NCI-H774 (cell line): ENCODE measurements at regions not wholly inside any gene's neighbourhood (a gene's known extent, or its start where the extent isn't known, plus 50 kb on each side); places are given as distances from the start of the nearest gene placed in this dataset.
"Not testable (repeated sequence)": the region's sequence is repeated elsewhere in the genome, so short reads cannot be mapped to it uniquely, and the experiment has no call there.

ENCODE experiments used
- DNase-seq: peaks from one replicate; lab custom pipeline; 2025; lab: John Stamatoyannopoulos, UW

DNA sequence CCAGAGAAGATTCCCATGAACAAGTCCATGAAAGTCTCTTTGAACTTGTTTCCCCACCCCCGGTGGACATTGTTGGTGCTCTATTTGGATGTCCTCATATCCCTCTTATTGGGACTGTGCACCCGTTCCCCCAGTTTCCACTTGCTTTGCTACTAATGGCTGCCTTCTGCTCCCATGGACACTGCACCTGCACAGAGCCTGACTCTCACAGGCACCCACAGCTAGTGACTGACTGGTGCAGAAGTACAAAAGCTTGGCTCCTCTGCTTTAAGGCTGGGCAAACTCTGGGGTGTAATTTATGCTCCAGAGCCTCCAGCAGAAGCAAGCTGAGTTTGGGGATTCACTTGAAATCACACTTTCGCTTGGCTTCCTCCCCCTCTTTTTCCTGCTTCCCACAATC, 239.9 kb upstream of the BTBD3 start:
- DNase-seq, result no peak

DNA sequence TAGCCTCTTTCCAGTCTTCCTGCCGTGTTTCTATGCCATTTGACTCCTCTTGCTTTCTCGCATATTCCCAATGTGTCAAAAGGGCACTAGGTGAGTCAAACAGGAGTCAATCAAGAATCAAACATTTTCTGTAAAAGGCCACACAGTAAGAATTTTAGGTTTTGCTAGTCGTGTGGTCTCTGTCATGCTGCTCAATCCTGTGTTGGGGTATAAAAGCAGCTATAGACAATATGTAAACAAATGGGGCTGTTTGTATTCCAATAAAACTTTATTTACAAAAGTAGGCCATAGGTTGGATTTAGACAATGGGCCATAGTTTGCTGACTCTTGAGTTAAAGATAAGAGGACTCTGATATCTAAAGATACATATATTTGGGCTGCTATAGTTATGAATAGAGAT, 235.4 kb upstream of the BTBD3 start:
- DNase-seq, result no peak

DNA sequence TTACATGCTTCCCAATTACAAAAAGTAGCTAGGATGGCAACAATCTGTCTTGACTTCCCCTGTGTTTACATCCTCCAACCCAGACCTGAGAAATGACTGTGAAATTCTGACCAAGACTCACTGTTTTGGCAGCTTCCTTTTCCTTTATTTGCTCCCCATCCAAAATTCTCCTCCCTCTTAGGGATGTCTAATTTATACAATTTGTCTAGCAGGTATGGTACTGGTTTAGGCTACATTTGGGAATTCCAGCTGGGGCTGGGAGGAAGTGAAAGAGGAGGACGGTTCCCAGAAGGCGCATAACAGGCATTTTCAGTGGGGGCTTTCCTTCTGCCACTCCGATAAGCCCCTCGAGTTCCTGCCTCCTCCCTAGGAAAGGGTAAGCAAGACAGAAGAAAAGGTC, 231.5 kb upstream of the BTBD3 start:
- DNase-seq, result no peak

DNA sequence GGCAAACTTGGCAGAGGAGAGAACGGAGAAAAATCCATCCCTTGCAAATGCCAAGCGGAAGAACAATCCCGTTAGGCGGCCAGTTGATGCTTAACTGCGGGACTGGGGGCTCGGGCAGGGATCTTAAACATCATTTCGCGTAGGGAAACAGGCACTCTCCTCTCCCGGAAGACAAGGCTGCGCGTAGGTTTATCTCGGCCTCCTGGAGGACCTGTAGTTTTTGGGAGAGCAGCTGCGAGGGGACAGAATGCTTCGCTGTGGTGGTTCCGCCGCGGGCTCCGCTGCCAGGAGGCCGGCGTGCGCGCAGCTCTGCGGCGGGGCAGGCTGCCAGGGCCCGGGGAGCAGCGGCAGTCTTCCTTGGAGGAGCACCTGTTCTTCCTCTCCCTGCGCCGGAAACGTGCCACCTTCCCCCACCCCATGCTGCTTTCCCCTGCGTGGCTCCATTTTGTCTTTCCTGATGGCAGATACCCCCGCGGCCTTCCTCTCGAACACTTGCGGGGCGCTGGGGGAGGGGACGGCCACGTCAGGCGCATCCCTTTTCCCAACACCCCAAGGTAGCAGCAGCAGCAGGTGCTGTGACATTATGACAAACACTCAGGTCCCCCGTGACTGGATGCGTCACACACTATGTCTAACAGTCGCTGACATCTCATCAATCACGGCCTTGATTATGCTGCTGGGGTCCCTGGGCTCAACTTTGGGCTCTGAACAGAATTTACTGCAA, 230.7 kb upstream of the BTBD3 start:
- DNase-seq, result peak; percentile 22

DNA sequence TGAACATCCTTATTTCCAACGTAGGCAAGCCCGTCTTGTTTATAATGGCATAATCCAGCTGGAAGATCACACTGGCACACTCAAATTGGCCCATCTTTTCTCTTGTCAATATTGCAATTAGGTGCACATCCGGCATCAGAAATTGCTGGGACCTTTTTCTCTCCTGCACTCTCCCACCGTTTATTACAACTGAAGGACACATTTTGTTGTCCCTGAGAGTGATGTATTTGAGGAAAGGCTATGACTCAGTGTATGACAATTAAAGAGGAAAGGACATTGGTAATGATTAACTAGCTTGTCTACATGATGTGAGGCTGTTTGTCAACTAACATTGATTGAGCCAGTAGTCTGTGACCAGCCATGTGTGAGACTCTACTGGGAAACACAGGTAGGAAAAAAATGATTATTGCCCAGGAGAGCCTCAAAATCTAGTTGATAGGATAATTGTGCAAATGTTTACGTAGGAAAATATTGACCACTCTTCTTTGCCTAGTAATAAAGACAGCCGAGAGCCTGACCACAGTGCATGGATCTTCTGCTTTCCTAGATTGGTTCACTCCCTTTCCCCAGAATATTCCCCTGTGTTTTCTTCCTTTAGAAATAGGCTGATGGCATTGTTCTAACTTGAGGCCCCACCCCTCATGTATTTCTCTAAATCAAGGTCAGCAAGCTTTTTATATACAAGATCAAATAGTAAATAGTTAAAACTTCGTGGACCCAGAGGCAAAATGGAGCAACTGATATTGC, 230.0 kb upstream of the BTBD3 start:
- peak; percentile 8 for DNase-seq

DNA sequence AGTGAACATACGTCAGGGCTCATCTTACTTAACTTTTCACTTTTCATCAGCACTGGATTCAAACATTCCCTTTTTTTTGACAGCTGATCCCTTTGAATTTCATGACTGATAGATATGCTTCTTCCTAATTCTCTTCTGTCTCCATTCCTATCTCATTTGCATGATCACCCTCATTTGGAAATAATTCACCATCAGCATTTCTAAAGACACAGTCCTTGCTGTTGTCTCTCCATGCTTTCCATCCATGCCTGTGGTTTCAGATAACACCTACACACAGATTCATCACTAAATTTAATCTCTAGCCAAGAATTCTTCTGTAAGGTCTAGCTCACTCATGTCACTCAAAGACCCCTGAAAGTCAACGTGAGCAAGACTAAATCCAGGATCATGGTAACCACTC, 228.4 kb upstream of the BTBD3 start:
- no peak for DNase-seq

DNA sequence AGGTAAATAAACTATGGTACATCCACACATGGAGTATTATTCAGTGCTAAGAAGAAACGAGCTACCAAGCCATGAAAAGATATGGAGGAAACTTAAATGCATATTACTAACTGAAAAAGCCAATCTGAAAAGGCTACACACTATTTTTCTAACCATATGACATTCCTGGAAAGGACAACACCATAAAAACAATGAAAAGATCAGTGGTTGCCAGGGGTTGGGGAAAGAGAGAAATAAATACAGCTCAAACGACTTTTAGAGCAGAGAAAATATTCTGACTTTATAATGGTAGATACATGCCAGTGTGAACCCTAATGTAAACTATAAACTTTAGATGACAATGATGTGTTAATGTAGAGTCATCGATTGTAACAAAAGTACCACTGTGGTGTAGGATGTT, 225.9 kb upstream of the BTBD3 start:
- DNase-seq, result no peak

DNA sequence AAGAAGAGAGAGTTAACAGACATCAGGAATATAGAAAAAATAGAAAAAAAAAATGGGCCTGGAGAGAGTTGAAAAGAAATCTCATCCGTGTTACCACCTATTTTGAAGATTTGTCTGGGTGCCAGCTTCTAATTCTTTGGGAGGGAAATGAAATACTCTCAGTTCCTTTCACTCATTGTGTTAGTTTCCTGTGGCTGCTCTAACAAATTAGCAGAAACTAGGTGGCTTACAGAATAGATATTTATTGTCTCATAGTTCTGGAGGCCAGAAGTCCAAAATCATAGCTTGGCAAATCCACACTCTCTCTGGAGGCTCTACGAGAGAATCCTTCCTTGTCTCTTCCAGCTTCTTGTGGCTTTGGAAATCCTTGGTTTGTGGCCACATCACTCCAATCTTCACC, 225.1 kb upstream of the BTBD3 start:
- no peak for DNase-seq

DNA sequence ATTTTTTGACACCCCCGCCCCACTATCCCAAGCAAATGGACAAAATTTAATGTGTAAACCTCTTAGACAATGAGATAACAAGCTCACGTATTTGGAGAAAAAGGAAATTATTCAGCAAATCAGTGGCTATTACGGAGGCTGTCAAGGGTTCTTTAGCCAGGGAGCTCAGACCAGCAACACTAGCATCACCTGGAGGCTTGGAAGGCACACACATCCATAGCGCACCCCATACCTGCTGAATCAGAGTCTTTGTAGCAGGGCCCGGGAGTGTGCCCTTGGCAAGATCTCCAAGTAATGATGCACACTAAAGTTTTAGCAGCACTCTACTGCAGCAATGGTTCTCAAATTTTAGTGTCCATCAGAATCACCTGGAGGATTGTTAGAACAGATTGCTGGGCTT, 223.2 kb upstream of the BTBD3 start:
- no peak for DNase-seq

DNA sequence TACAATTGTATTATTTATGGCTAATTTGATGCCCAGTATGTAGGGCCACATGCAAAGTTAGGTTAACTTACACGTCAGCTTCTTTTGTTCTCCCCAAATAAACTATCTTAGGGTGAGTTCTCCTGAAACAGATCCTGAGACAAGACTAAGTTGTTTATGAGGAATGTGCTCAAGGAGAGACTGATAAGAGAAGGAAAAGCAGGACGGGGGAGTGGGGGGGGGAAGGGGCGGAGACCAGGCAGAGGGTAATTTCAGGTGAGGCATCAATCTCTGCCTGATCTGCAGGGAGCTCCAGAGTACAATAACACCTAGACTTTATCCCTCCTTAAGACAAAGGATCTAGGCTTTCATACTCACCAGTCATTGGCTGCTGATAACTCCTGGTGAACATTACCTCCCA, 220.6 kb upstream of the BTBD3 start:
- no peak for DNase-seq

DNA sequence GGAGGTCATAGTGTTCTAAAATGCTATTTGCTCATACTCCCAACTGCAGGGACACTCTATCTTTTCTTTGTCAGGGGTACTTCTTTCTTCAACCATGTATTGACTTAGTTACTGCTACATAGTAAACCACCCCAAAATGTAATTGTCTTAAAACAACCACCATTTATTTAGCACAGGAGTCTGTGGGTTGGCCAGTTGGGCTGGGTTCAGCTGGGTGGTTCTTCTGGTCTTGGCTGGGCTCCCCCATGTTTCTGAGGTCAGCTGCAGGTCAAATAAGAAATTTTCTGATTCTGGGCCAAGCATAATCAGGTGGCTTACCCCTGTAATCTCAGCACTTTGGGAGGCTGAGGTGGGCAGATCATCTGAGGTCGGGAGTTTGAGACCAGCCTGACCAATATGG, 220.0 kb upstream of the BTBD3 start:
- DNase-seq, result no peak

DNA sequence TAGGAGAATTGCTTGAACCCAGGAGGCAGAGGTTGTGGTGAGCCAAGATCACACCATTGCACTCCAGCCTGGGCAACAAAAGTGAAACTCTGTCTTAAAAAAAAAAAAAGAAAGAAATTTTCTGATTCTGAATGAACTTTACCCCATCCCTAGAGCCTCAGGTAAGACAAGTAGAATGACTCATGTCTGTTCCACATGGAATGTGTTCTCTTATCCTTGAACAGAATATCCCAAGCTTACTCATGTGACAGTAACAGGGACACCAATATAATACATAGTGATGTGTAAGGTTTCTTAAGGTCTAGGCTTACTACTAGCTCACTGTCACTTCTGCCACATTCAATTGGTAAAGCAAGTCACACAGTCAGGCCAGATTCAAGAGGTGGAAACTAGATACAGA, 219.6 kb upstream of the BTBD3 start:
- DNase-seq, result no peak

DNA sequence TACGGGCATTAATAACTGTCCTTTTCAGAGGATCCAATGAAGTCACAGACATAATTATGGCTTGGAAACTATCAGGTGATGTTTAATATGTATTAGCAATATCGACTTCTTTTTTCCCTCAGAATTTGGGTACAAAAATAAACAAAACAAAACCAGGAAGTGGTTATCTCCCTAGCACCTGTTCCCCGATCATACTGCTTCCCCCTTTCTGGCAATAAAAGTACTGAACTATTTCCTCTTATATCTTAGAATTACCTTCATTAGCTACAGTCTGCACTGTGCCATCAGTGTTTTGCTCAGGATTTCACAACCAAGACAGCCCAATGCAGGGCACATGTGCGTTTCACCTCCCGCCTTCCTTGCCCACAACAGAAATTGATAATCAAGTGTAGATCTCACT, 216.9 kb upstream of the BTBD3 start:
- DNase-seq, result no peak

DNA sequence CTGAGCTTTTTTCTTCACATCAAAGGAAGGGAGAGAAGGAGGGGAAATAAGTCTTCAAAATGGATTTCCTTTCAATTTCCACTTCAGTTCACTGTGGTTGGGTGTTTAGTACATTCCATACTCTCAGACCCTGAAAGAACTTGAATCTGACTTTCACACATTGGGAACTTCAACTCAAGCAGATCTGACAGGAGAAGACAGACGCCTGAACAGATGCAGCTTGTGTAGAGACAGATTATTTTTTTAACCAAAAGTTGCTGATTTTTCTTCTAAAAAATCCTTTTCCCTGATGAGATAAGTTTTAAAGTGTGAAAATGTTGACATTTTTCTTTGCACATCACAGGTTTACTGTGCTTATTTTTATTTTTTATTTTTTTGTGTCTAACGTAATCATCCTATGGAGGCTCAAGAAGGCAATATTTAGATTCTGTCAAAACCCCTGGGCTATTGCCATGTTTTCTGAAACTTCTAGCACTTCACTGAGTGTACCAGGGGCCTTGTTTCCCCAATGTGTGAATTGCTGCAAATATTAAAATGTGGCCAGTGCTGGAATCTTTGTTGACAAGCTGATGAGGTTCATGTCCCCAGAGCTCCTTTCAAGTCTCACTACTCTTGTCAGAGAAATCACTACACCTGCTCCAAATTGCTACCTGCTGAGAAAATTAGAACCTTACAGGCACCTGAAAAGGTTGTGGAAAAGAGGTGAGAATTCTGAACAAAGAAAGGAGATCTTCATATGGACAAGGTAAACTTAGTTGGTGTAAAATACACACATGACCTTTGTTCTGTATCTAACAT, 214.8 kb upstream of the BTBD3 start:
- no peak for DNase-seq

DNA sequence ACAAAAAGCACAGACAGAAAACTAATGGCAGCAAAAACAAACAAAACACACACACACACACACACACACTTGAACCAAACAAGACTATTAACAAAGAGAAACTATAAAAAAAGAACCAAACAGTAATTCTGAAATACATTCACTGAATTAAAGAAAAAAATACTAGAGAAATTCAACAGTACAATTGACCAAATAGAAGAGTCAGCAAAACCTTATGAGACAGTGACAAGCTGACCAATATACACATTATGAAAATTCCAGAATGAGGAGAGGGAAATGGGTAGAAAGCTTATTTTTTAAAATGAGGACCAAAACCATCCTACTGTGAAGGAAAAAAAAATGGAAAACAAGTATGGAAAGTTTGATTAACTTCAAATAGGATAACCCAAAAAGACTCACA, 212.2 kb upstream of the BTBD3 start:
- DNase-seq, result no peak

DNA sequence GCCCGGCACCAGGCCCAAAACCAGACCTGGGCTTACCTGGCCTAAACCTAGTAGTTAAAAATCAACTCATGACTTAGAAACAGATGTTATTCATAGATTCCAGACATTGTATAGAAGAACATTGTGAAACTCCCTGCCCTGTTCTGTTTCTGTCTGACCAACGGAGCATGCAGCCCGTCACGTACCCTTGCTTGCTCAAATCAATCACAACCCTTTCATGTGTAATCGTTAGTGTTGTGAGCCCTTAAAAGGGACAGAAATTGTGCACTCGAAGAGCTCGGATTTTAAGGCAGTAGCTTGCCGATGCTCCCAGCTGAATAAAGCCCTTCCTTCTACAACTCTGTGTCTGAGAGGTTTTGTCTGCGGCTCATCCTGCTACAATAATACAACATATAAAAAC, 209.5 kb upstream of the BTBD3 start:
- not testable (repeated sequence) for DNase-seq

DNA sequence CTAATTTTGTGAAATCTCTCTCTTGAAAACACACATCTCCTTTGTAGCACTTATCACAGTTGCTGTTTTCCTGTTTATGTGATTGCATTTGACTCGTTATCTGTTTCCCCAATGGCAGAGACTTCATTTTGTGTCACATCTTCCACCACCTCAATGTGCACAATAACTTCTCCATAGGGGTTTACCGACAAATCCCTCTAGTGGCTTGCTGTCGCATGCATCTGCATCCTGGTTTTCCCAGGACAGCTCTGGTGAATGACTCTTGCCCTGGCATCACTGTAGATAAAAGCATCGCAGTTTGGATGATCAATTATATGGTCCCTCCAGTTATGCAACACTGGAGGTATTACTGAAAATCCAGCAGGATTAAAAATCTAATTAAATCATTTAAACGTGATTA, 206.5 kb upstream of the BTBD3 start:
- DNase-seq, result no peak

DNA sequence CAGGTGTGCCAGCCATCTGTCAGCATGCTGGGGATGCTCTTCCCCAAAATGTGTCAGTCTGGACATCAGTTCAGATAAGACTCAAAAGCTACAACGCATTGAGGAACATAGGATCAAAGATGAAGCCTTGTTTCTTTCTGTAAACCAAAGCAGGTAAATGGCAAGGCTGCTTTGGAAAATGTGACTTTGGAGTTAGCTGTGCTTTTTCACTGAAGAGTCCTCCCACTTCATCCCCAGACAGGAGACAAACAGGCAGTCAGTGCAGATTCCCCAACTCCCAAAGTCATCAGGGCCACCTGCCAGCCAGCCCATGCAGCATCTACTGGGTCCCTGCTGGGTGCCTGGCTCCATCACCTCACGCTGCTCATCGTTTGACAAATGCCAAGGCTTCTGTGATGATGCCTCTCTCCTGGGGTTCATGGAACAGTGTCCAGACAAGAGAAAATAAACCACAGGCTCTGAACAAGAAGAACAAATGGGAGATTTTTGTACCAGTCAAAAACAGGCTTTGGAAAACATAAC, 205.0 kb upstream of the BTBD3 start:
- no peak for DNase-seq

DNA sequence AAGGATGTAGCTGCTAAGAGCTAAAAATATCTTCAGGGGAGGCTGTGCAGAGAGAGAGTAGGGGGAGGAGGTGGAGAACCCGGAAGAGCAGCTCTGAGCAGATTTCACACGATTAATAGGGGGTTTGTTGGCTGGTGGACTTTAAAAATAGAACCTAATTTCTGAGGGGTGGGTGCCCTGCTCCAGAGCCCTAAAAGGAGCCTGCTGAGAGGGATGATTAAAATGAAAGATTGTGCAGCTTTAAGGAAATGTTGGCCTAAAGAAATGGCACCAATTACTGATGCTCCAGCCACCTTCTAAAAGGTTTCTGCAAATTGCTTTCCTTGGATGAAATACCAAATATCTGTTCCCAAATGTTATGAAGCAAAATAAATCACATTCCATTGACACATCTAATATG, 202.8 kb upstream of the BTBD3 start:
- DNase-seq, result no peak

DNA sequence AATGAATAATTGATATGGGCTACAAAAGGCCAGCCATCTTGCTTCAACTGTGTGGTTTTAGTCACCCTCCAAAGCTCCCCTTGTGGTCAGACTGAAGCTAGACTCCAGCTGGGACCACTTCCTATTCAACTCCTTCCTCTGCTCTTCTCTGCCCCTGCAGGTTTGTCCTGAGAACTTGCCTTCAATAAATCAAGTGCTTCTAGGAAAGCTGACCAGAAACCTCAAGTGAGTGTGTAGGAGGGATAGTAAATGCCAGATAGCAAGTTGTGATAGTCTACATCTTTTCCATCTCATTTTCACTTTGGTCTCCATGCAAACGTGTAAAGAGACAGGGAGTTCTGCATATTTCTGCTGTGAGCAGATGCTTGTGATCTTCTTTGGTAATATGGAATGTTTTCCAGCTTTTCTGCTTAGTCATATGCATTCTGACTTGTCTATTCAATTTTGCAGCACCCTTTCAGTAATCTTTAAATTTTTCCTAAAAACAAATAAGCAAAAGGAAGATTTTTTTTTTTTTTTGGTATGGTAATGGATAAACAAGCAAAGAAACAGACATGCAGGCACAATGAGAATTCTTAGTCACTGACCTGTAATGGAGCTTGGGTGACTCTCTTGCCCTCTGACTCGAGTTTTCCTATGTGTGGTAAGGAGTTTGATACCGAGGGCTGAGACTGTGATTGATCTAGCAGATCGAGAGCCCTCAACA, 201.3 kb upstream of the BTBD3 start:
- DNase-seq, result no peak

DNA sequence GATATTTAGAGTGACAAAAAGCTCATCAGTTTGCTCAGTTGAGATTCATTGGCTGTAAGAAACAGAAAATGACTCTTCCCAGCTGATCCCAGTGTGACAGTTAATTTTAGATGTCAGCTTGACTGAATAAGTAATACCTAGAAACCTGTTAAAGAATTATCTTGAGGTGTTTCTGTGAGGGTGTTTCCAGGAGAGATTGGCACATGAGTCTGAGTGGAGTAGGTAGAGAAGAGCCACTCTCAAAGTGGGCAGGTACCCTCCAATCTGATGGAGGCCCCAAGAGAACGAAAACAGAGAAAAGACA, 200.8 kb upstream of the BTBD3 start:
- no peak for DNase-seq

DNA sequence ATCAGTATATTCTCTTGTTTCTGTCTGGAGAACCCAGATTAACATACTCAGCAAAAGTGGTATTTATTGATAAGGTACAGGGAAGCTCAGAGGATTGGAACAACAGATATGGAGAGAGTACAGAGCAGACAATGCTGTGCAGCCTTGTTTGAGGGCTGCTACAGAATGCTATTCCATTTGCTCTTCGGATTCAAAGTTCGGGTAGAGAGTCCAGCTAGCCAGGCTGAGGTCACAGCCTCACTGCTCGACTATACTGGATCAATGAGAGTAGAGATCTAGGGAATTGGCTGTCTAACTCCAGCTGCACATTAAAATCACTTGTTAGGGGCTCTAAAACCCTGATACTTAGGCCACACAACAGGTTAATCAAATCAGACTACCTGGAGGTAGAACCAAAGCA, 200.1 kb upstream of the BTBD3 start:
- no peak for DNase-seq
